CD4-positive, alpha-beta memory T cell (primary cell): ENCODE measurements at regions not wholly inside any gene's neighbourhood (a gene's known extent, or its start where the extent isn't known, plus 50 kb on each side); places are given as distances from the start of the nearest gene placed in this dataset.

Experiments
- CTCF ChIA-PET: fragments of 350-600 bp; sonication (Branson Sonifier 250); formaldehyde crosslinking; loops from one replicate; lab custom pipeline; 2021; ENCODE audit warnings: inconsistent platforms; ENCODE audit not compliant: partially characterized antibody; lab: Charles Lee
- POLR2A ChIA-PET: fragments of 350-600 bp; sonication (Branson Sonifier 250); formaldehyde crosslinking; loops from one replicate; lab custom pipeline; 2021; ENCODE audit not compliant: partially characterized antibody; lab: Charles Lee
- DNase-seq, 5 donors: peaks; one replicate each; pipeline versions ENCODE4 v3.0.0 to v3.0.0-alpha.2; 2020 to 2022; ENCODE audit warnings: mixed read lengths in 1 of 5
- H3K27ac ChIP-seq: one replicate; pipeline ENCODE4 v1.7.0; 2013; ENCODE audit warnings: low read depth, low read length
- H3K27me3 ChIP-seq: 2 replicates; pipeline ENCODE4 v1.7.0; 2013; ENCODE audit warnings: mild to moderate bottlenecking, low read length, moderate library complexity; ENCODE audit not compliant: insufficient read depth
- H3K36me3 ChIP-seq: 2 replicates; pipeline ENCODE4 v1.7.0; 2013; ENCODE audit warnings: mild to moderate bottlenecking, low read length, moderate library complexity; ENCODE audit not compliant: insufficient read depth
- H3K4me1 ChIP-seq: 2 replicates; pipeline ENCODE4 v1.7.0; 2013; ENCODE audit warnings: mild to moderate bottlenecking, low read length, moderate library complexity; ENCODE audit not compliant: insufficient read depth
- H3K4me3 ChIP-seq, 2 donors: one replicate each; pipeline ENCODE4 v1.7.0; 2013; ENCODE audit warnings: low read length in 2 of 2, mild to moderate bottlenecking in 1 of 2
- H3K9me3 ChIP-seq, 2 donors: one replicate each; pipeline ENCODE4 v1.7.0; 2013; ENCODE audit warnings: low read length in 2 of 2, control low read depth in 1 of 2; ENCODE audit not compliant: control insufficient read depth in 1 of 2
- H3K27ac Mint-ChIP-seq, 7 donors: one replicate each; pipeline ENCODE4 v1.8.0; 2020 to 2021; ENCODE audit warnings: mixed read lengths in 7 of 7, mild to moderate bottlenecking in 6 of 7, inconsistent platforms in 3 of 7, moderate library complexity in 3 of 7
- H3K27me3 Mint-ChIP-seq, 2 donors: one replicate each; pipeline ENCODE4 v1.8.0; 2020 to 2021; ENCODE audit warnings: mixed read lengths in 2 of 2
- H3K36me3 Mint-ChIP-seq, 2 donors: one replicate each; pipeline ENCODE4 v1.8.0; 2020 to 2021; ENCODE audit warnings: mixed read lengths in 2 of 2, inconsistent platforms in 1 of 2, mild to moderate bottlenecking in 1 of 2
- H3K4me1 Mint-ChIP-seq, 4 donors: one replicate each; pipeline ENCODE4 v1.8.0; 2020 to 2021; ENCODE audit warnings: mixed read lengths in 4 of 4, mild to moderate bottlenecking in 1 of 4
- H3K4me3 Mint-ChIP-seq, 8 donors: one replicate each; pipeline ENCODE4 v1.8.0; 2020 to 2021; ENCODE audit warnings: mixed read lengths in 8 of 8, mild to moderate bottlenecking in 7 of 8, moderate library complexity in 6 of 8, inconsistent platforms in 3 of 8
- H3K9me3 Mint-ChIP-seq, 8 donors: one replicate each; pipeline ENCODE4 v1.8.0; 2020 to 2021; ENCODE audit warnings: mixed read lengths in 8 of 8, mild to moderate bottlenecking in 5 of 8, inconsistent platforms in 3 of 8, moderate library complexity in 1 of 8
- intact Hi-C: fragments of 100-400 bp; cut with micrococcal nuclease; formaldehyde crosslinking; loops from one replicate; pipeline ENCODE4 v1.15.1; 2023

DNA sequence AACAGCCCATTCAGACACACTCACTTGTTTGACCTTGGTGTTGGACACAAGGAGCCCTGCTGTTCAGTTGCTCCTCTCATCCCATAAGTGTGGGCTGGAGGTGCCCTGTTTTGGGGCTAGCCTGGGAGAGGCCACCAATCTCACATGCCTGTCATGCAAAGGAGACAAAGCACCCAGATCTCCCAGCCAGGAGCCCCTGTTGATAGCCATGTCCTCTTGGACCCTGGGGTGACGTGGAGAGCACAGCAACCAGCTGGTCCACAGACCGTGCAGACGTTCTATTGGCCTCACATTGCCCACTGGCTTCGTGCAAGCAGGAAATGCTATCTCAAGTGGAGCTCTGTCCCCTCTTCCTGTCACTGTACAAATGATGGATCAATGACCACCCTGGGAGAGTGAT is 240.8 kb downstream of the RPS24 start:
- no peaks in the 10 kb centered on the region for H3K4me1 ChIP-seq
- peaks cover 0 to 3% (median 0%) of the 10 kb centered on the region in 8 donors for H3K9me3 Mint-ChIP-seq
- intact Hi-C loops, result no loop called here
- ChIA-PET CTCF (no interaction called here), POLR2A (no interaction called here)
- H3K36me3 ChIP-seq, result no peaks in the 10 kb centered on the region
- H3K27me3 Mint-ChIP-seq, result peaks cover 5 to 6% of the 10 kb centered on the region in 2 donors
- H3K27ac ChIP-seq, result no peak overlapping the region
- no peak overlapping the region for H3K4me3 Mint-ChIP-seq
- H3K4me1 Mint-ChIP-seq, result peaks cover 0 to 10% (median 0%) of the 10 kb centered on the region in 4 donors
- H3K27me3 ChIP-seq, result no peaks in the 10 kb centered on the region
- no peak overlapping the region for H3K4me3 ChIP-seq
- no peak for DNase-seq
- no peak overlapping the region for H3K27ac Mint-ChIP-seq
- H3K36me3 Mint-ChIP-seq, result no peaks in the 10 kb centered on the region
- no peaks in the 10 kb centered on the region for H3K9me3 ChIP-seq

DNA sequence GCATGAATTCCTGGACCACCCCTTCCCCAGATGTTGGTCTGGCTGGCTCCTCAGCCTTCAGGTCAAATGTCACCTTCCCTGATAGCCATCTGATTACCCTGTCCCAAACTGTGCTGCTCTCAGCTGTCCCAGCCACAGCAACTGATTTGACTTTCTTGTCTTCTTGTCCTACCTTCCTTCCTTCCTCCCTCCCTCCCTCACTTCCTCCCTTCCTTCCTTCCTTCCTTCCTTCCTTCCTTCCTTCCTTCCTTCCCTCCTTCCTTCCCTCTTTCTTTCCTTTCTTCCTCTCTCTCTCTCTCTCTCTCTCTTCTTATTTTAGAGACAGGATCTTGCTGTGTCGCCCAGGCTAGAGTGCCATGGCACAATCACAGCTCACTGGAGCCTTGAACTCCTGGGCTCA is 242.5 kb downstream of the RPS24 start:
- H3K27me3 ChIP-seq, result no peaks in the 10 kb centered on the region
- no peaks in the 10 kb centered on the region for H3K36me3 ChIP-seq
- no peak for DNase-seq
- Mint-ChIP-seq H3K27ac (no peak overlapping the region), H3K4me3 (no peak overlapping the region), H3K9me3 (peaks cover 0 to 3% (median 0%) of the 10 kb centered on the region in 8 donors), H3K36me3 (no peaks in the 10 kb centered on the region), H3K27me3 (peaks cover 3 to 7% of the 10 kb centered on the region in 2 donors), H3K4me1 (peaks cover 0 to 10% (median 0%) of the 10 kb centered on the region in 4 donors)
- H3K27ac ChIP-seq, result no peak overlapping the region
- ChIA-PET CTCF (no interaction called here), POLR2A (no interaction called here)
- intact Hi-C loops, result no loop called here
- H3K4me3 ChIP-seq, result no peak overlapping the region
- no peaks in the 10 kb centered on the region for H3K4me1 ChIP-seq
- no peaks in the 10 kb centered on the region for H3K9me3 ChIP-seq

DNA sequence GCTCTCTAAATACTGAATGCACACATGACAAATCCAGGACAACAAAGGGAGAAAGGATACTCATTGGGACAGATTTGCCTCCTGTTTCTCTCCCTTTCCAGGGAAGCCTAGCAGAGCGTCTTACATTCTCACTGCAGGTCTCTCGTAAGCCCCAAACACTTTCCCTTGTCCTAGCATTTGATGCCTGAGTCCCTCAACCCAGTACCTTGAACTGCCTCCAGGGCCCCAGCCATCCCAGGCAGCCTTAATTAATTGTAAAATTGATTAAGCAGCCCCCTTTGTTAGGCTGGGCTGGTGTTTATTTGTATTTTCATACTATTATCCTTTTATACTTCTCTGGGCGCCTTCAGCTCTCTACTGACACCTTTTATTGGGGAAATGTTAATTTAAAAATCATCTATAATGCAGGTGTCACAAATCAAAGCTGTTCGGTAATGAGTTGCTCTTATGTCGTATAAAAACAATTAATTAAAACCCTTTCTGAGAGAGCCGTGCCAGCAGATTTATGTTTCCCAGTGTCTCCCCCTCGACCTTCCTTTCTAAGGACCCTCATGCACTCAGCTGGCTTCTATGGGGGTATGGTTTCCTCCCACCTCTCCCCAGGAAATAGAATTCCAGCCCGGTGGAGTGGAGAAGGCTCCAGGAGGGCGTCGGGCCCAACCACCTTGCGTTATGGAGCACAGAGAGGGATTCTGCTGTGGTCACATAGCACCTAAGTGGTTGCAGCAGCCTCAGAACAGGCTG is 243.8 kb downstream of the RPS24 start:
- ChIA-PET POLR2A (no interaction called here), CTCF (no interaction called here)
- H3K36me3 Mint-ChIP-seq, result no peaks in the 10 kb centered on the region
- intact Hi-C loops, result no loop called here
- H3K9me3 ChIP-seq, result no peaks in the 10 kb centered on the region
- H3K27ac Mint-ChIP-seq, result no peak overlapping the region
- H3K4me3 Mint-ChIP-seq, result no peak overlapping the region
- no peaks in the 10 kb centered on the region for H3K9me3 Mint-ChIP-seq
- H3K4me1 Mint-ChIP-seq, result peaks cover 0 to 10% (median 0%) of the 10 kb centered on the region in 4 donors
- H3K27ac ChIP-seq, result no peak overlapping the region
- H3K27me3 Mint-ChIP-seq, result peaks cover 7 to 10% of the 10 kb centered on the region in 2 donors
- H3K36me3 ChIP-seq, result no peaks in the 10 kb centered on the region
- H3K27me3 ChIP-seq, result no peaks in the 10 kb centered on the region
- no peak overlapping the region for H3K4me3 ChIP-seq
- no peaks in the 10 kb centered on the region for H3K4me1 ChIP-seq
- DNase-seq, result no peak

GRCh38 chr10:78278058-78278404 is 244.4 kb downstream of the RPS24 start:
- ChIA-PET CTCF (no interaction called here), POLR2A (no interaction called here)
- Mint-ChIP-seq H3K36me3 (no peaks in the 10 kb centered on the region), H3K27me3 (peaks cover 7 to 10% of the 10 kb centered on the region in 2 donors), H3K27ac (no peak overlapping the region), H3K4me1 (peaks cover 0 to 10% (median 0%) of the 10 kb centered on the region in 4 donors), H3K4me3 (no peak overlapping the region), H3K9me3 (no peaks in the 10 kb centered on the region)
- Histone ChIP-seq H3K4me1 (no peaks in the 10 kb centered on the region), H3K36me3 (no peaks in the 10 kb centered on the region), H3K27ac (no peak overlapping the region), H3K9me3 (no peaks in the 10 kb centered on the region), H3K4me3 (no peak overlapping the region), H3K27me3 (no peaks in the 10 kb centered on the region)
- intact Hi-C loops, result no loop called here
- DNase-seq, result no peak

DNA sequence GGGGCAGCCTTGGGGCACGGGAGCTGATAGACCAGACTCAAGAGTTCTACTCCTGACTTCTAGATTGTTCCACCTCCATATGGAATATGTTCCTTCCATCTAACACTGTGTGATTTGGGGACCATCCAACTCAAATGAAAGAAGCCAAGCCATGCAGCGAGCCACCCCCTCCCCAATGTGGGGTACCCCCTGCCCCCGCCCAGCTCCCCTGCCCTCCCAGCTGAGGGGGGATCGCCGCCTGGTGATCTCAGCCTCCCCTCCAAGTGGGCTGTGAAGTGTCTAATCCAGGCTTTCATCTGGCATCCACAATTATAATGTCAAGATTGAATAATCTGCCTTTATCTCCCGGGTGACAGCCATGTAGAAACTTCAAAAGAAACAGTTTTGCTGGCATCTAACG is 246.1 kb downstream of the RPS24 start:
- H3K27me3 Mint-ChIP-seq, result peaks cover 6 to 10% of the 10 kb centered on the region in 2 donors
- Histone ChIP-seq H3K27me3 (no peaks in the 10 kb centered on the region), H3K9me3 (no peaks in the 10 kb centered on the region), H3K4me1 (no peaks in the 10 kb centered on the region), H3K27ac (no peak overlapping the region), H3K36me3 (no peaks in the 10 kb centered on the region), H3K4me3 (no peak overlapping the region)
- no peak overlapping the region for H3K4me3 Mint-ChIP-seq
- ChIA-PET CTCF (no interaction called here), POLR2A (no interaction called here)
- no peak overlapping the region for H3K27ac Mint-ChIP-seq
- H3K36me3 Mint-ChIP-seq, result no peaks in the 10 kb centered on the region
- DNase-seq, result no peak
- H3K4me1 Mint-ChIP-seq, result peaks cover 0 to 10% (median 0%) of the 10 kb centered on the region in 4 donors
- intact Hi-C loops, result no loop called here
- no peaks in the 10 kb centered on the region for H3K9me3 Mint-ChIP-seq

DNA sequence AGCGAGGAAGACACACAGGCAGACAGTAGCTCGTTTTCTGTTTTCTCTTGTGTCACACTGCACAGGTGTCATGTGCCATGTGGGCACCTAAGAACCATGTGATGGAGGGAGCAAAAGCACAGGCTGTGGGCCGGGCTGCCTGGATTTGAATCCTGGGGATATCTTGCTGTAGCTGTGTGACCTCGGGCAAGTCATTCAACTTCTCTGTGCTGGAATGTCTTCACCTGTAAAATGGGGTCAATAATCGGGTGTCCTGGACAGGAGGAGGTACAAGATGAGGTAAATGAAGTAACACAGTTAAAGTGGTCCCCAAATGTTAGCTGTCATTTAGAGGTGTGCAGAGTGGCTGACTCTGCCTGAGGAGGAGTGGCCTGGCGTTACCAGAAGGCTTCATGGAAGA is 246.9 kb downstream of the RPS24 start:
- Histone ChIP-seq H3K27me3 (no peaks in the 10 kb centered on the region), H3K4me3 (no peak overlapping the region), H3K9me3 (no peaks in the 10 kb centered on the region), H3K27ac (no peak overlapping the region), H3K4me1 (no peaks in the 10 kb centered on the region), H3K36me3 (no peaks in the 10 kb centered on the region)
- Mint-ChIP-seq H3K4me3 (no peak overlapping the region), H3K27me3 (peaks cover 6 to 10% of the 10 kb centered on the region in 2 donors), H3K9me3 (no peaks in the 10 kb centered on the region), H3K4me1 (peaks cover 0 to 8% (median 0%) of the 10 kb centered on the region in 4 donors), H3K27ac (no peak overlapping the region), H3K36me3 (no peaks in the 10 kb centered on the region)
- intact Hi-C loops, result no loop called here
- no peak for DNase-seq
- ChIA-PET POLR2A (no interaction called here), CTCF (interaction anchor here (2.0 kb wide), 1 partner anchor 24 kb away, joined by 4 read pairs; no protein-coding TSS in a partner anchor)

DNA sequence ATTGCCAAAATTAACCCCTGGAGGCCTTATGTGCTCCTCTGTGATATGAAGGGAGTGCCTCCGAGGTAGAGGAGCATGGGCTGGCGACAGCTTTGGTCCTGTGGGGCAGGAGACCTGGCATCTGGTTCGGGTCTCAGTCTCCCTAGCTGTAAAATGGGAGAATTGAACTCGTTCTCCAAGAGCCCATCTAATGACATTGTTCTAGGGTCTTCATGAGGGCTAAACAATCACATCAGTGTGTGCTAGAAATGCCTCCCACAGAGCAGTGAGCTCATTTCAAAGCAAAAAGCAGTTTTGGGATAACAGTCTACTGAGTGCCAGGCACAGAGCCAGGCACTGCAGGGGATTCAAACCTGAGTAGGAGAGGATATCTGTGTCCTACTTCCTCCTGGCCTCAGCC is 248.0 kb downstream of the RPS24 start:
- intact Hi-C loops, result no loop called here
- CTCF ChIA-PET, result interaction anchor here (2.0 kb wide), 1 partner anchor 23 kb away, joined by 4 read pairs; no protein-coding TSS in a partner anchor
- DNase-seq, result no peak
- H3K4me3 ChIP-seq, result no peak overlapping the region
- H3K9me3 Mint-ChIP-seq, result no peaks in the 10 kb centered on the region
- H3K4me3 Mint-ChIP-seq, result no peak overlapping the region
- no peak overlapping the region for H3K27ac ChIP-seq
- H3K27ac Mint-ChIP-seq, result no peak overlapping the region
- H3K4me1 Mint-ChIP-seq, result peaks cover 0 to 4% (median 0%) of the 10 kb centered on the region in 4 donors
- POLR2A ChIA-PET, result no interaction called here
- no peaks in the 10 kb centered on the region for H3K9me3 ChIP-seq
- H3K36me3 Mint-ChIP-seq, result no peaks in the 10 kb centered on the region
- no peaks in the 10 kb centered on the region for H3K36me3 ChIP-seq
- H3K4me1 ChIP-seq, result no peaks in the 10 kb centered on the region
- H3K27me3 ChIP-seq, result no peaks in the 10 kb centered on the region
- peaks cover 4 to 12% of the 10 kb centered on the region in 2 donors for H3K27me3 Mint-ChIP-seq
